IMR-90 (cell line): ENCODE measurements at regions not wholly inside any gene's neighbourhood (a gene's known extent, or its start where the extent isn't known, plus 50 kb on each side); places are given as distances from the start of the nearest gene placed in this dataset.
"Not testable (repeated sequence)": the region's sequence is repeated elsewhere in the genome, so short reads cannot be mapped to it uniquely, and the experiment has no call there.

Source experiments
- ATAC-seq: fragments of 200-7000 bp; cut with Tn5 transposase; 2 replicates; pipeline ENCODE4 v1.9.1; 2020; ENCODE audit warnings: low read depth, mild to moderate bottlenecking, moderate library complexity
- BruUV-seq: library from RNA; stranded (reverse); fragments of 400-500 nt; replicated peaks from 2 replicates; lab custom pipeline; 2021; lab: Mats Ljungman, UMichigan
- CTCF ChIA-PET: fragments of 300-600 bp; formaldehyde crosslinking; extraction: SDS; loops from one replicate; lab custom pipeline; 2021; ENCODE audit warnings: antibody characterized with exemption; lab: Yijun Ruan, JAX
- POLR2A ChIA-PET: fragments of 300-600 bp; sonication (Branson Sonifier 250); formaldehyde crosslinking; loops from one replicate; lab custom pipeline; 2022; ENCODE audit warnings: antibody characterized with exemption; ENCODE audit not compliant: unreplicated experiment; lab: Charles Lee
- DNase-seq: peaks from one replicate; pipeline ENCODE4 v3.0.0; 2013
- H2AFZ ChIP-seq: replicated peaks from 2 replicates; pipeline ENCODE3; 2013; ENCODE audit warnings: low read length, mild to moderate bottlenecking; ENCODE audit not compliant: poor library complexity
- H2AK5ac ChIP-seq: 2 replicates; pipeline ENCODE4 v1.6.1; 2013; ENCODE audit warnings: low read depth, low read length, inconsistent platforms
- H2AK9ac ChIP-seq: replicated peaks from 2 replicates; pipeline ENCODE3; 2013; ENCODE audit warnings: mild to moderate bottlenecking, low read depth, low read length, moderate library complexity; ENCODE audit not compliant: poor library complexity
- H2BK120ac ChIP-seq: 2 replicates; pipeline ENCODE4 v1.6.1; 2013; ENCODE audit warnings: low read depth, low read length, inconsistent platforms
- H2BK15ac ChIP-seq: 3 replicates; pipeline ENCODE4 v1.6.1; 2013; ENCODE audit warnings: low read depth, low read length, inconsistent platforms
- H2BK20ac ChIP-seq: 2 replicates; pipeline ENCODE4 v1.6.1; 2013; ENCODE audit warnings: low read depth, mild to moderate bottlenecking, inconsistent platforms, low read length, moderate library complexity
- H2BK5ac ChIP-seq: 2 replicates; pipeline ENCODE4 v1.6.1; 2013; ENCODE audit warnings: mild to moderate bottlenecking, low read depth, low read length, inconsistent platforms; ENCODE audit not compliant: poor library complexity, severe bottlenecking
- H3K14ac ChIP-seq: replicated peaks from 2 replicates; pipeline ENCODE4 v1.6.1; 2013; ENCODE audit warnings: low read depth, low read length, inconsistent platforms
- H3K18ac ChIP-seq: 2 replicates; pipeline ENCODE4 v1.6.1; 2013; ENCODE audit warnings: low read depth, low read length, control low read depth
- H3K23ac ChIP-seq: 2 replicates; pipeline ENCODE4 v1.6.1; 2013; ENCODE audit warnings: low read depth, low read length, inconsistent platforms
- H3K27ac ChIP-seq: 2 replicates; pipeline ENCODE4 v1.5.1; 2013; ENCODE audit warnings: mild to moderate bottlenecking, control low read depth, low read length; ENCODE audit not compliant: insufficient read depth
- H3K27me3 ChIP-seq: 2 replicates; pipeline ENCODE4 v1.6.1; 2013; ENCODE audit warnings: low read length; ENCODE audit not compliant: control insufficient read depth, insufficient read depth
- H3K36me3 ChIP-seq: 2 replicates; pipeline ENCODE4 v1.6.1; 2013; ENCODE audit warnings: low read length, mixed read lengths; ENCODE audit not compliant: control insufficient read depth, insufficient read depth
- H3K4ac ChIP-seq: 2 replicates; pipeline ENCODE4 v1.6.1; 2013; ENCODE audit warnings: low read depth, low read length, inconsistent platforms
- H3K4me1 ChIP-seq: 2 replicates; pipeline ENCODE4 v1.6.1; 2013; ENCODE audit warnings: low read length, mixed read lengths; ENCODE audit not compliant: control insufficient read depth, insufficient read depth
- H3K4me2 ChIP-seq: 2 replicates; pipeline ENCODE4 v1.6.1; 2013; ENCODE audit warnings: low read depth, mild to moderate bottlenecking, control low read depth, low read length, moderate library complexity
- H3K4me3 ChIP-seq: 2 replicates; pipeline ENCODE4 v1.5.1; 2013; ENCODE audit warnings: low read depth, mild to moderate bottlenecking, control low read depth, low read length, moderate library complexity; ENCODE audit not compliant: insufficient read depth
- H3K56ac ChIP-seq: 2 replicates; pipeline ENCODE4 v1.6.1; 2013; ENCODE audit warnings: low read length, inconsistent platforms; ENCODE audit not compliant: insufficient read depth; ENCODE audit errors: extremely low read depth
- H3K79me1 ChIP-seq, 2 experiments: 2 replicates each; pipeline ENCODE4 v1.6.1; 2013; ENCODE audit warnings: low read length in 2 of 2, inconsistent platforms in 1 of 2, low read depth in 1 of 2
- H3K9ac ChIP-seq: 2 replicates; pipeline ENCODE4 v1.6.1; 2013; ENCODE audit warnings: low read depth, low read length, control low read depth
- H3K9me1 ChIP-seq: 2 replicates; pipeline ENCODE4 v1.6.1; 2013; ENCODE audit warnings: low read length, inconsistent platforms; ENCODE audit not compliant: insufficient read depth
- H3K9me3 ChIP-seq: 2 replicates; pipeline ENCODE4 v1.6.1; 2013; ENCODE audit warnings: low read length; ENCODE audit not compliant: control insufficient read depth, insufficient read depth
- H4K20me1 ChIP-seq: 2 replicates; pipeline ENCODE4 v1.6.1; 2013; ENCODE audit warnings: low read length, inconsistent platforms; ENCODE audit not compliant: insufficient read depth
- H4K5ac ChIP-seq: 2 replicates; pipeline ENCODE4 v1.6.1; 2013; ENCODE audit warnings: mild to moderate bottlenecking, low read depth, low read length, control low read depth
- H4K8ac ChIP-seq, 2 experiments: 2 replicates each; pipeline ENCODE4 v1.6.1; 2013; ENCODE audit warnings: low read depth in 2 of 2, low read length in 2 of 2, control low read depth in 1 of 2, inconsistent platforms in 1 of 2
- H4K91ac ChIP-seq: 2 replicates; pipeline ENCODE4 v1.6.1; 2013; ENCODE audit warnings: low read depth, low read length, inconsistent platforms; ENCODE audit not compliant: insufficient read depth
- WGBS, 2 experiments: methylation state at CpG; one replicate each; pipeline versions ENCODE4 v1.1.5 to v1.1.7; 2013; ENCODE audit warnings: missing lambda C conversion rate in 2 of 2; ENCODE audit not compliant: insufficient read length in 1 of 2; ENCODE audit errors: extremely low coverage in 2 of 2; 5-methylcytosine and 5-hydroxymethylcytosine counted together
- dilution Hi-C: fragments of 300-500 bp; cut with HindIII; formaldehyde crosslinking; loops from one replicate; pipeline ENCODE4 v1.14.3; 2018; ENCODE audit warnings: low sequenced_read_pairs; ENCODE audit not compliant: unreplicated experiment
- in situ Hi-C: fragments of 300-500 bp; cut with MboI; formaldehyde crosslinking; loops from 3 replicates; pipeline ENCODE4 v1.14.3; 2019; ENCODE audit warnings: low sequenced_read_pairs, inconsistent platforms, mixed read lengths
- intact Hi-C: fragments of 100-400 bp; cut with micrococcal nuclease; formaldehyde crosslinking; loops from 2 replicates; pipeline ENCODE4 v1.10.0; 2022

GRCh38 chr2:87199228-87199627 is 177.6 kb upstream of the PLGLB1 start:
- H3K79me1 ChIP-seq, CTCF ChIA-PET, H2AFZ ChIP-seq, H2BK20ac ChIP-seq, H2AK5ac ChIP-seq, H4K20me1 ChIP-seq, intact Hi-C loops, BruUV-seq, H3K18ac ChIP-seq, H3K36me3 ChIP-seq, H4K8ac ChIP-seq, H3K27me3 ChIP-seq, H3K4me2 ChIP-seq, POLR2A ChIA-PET, H3K9ac ChIP-seq, H3K4me1 ChIP-seq, H2BK120ac ChIP-seq, H4K91ac ChIP-seq, H2BK5ac ChIP-seq, H3K23ac ChIP-seq, in situ Hi-C loops, H3K9me1 ChIP-seq, H3K4me3 ChIP-seq, H3K4ac ChIP-seq, H3K9me3 ChIP-seq, H2BK15ac ChIP-seq, ATAC-seq, H4K5ac ChIP-seq, dilution Hi-C loops, H3K27ac ChIP-seq, H3K56ac ChIP-seq, H3K14ac ChIP-seq, H2AK9ac ChIP-seq, DNase-seq: not testable (repeated sequence)
- WGBS, 2 experiments, result no CpG with 5 or more reads among the region's 9 CpGs

- CTCF ChIA-PET, H2BK15ac ChIP-seq, H4K8ac ChIP-seq, H4K91ac ChIP-seq, H2BK5ac ChIP-seq, H3K14ac ChIP-seq, H3K4me2 ChIP-seq, intact Hi-C loops, H4K5ac ChIP-seq, H3K4me1 ChIP-seq, H3K9me3 ChIP-seq, H3K9me1 ChIP-seq, H2BK120ac ChIP-seq, BruUV-seq, H4K20me1 ChIP-seq, H3K56ac ChIP-seq, H3K4ac ChIP-seq, H3K23ac ChIP-seq, H3K36me3 ChIP-seq, H3K9ac ChIP-seq, H2AFZ ChIP-seq, H2BK20ac ChIP-seq, H3K18ac ChIP-seq, H2AK9ac ChIP-seq, POLR2A ChIA-PET, DNase-seq, H3K27ac ChIP-seq, H3K79me1 ChIP-seq, H3K4me3 ChIP-seq, H3K27me3 ChIP-seq, ATAC-seq, H2AK5ac ChIP-seq, dilution Hi-C loops: not testable (repeated sequence)
- in situ Hi-C loops, result loop anchor here (25.0 kb wide), 1 partner anchor 808 kb away; the partner anchor contains the start of gene RNU2-63P
- WGBS, 2 experiments, result no CpG with 5 or more reads among the region's 8 CpGs
Measured at GRCh38 chr2:87204569-87205147, 183.0 kb upstream of the PLGLB1 start.
